ENCODE measurements at regions not wholly inside any gene's neighbourhood (a gene's known extent, or its start where the extent isn't known, plus 50 kb on each side); places are given as distances from the start of the nearest gene placed in this dataset.

GRCh38 chr20:37598575-37599342 lies 71.1 kb upstream of the BLCAP start:
- Histone ChIP-seq H3K27ac (no peak overlapping the region), H3K4me3 (no peak overlapping the region), H3K27me3 (no peaks in the 10 kb centered on the region), H3K4me1 (ENCODE audit: low read depth) (peaks cover 5% of the 10 kb centered on the region), H3K9me3 (ENCODE audit: low read depth) (no peaks in the 10 kb centered on the region), H3K36me3 (no peaks in the 10 kb centered on the region)
- DNase-seq (ENCODE audit: low read depth in 1 of 2, low spot score in 1 of 2) = no peak
- no peak for TF ChIP-seq CTCF (IDR thresholded peaks at IDR 0.05; ENCODE audit: low read depth, low read length)

GRCh38 chr20:37598100-37598543 lies 70.4 kb upstream of the BLCAP start:
- H3K4me1 ChIP-seq (ENCODE audit: low read depth) = peaks cover 5% of the 10 kb centered on the region
- no peak for TF ChIP-seq CTCF (IDR thresholded peaks at IDR 0.05; ENCODE audit: low read depth, low read length)
- no peaks in the 10 kb centered on the region for H3K9me3 ChIP-seq (ENCODE audit: low read depth)
- no peak overlapping the region for H3K4me3 ChIP-seq
- H3K27me3 ChIP-seq = no peaks in the 10 kb centered on the region
- H3K36me3 ChIP-seq = no peaks in the 10 kb centered on the region
- H3K27ac ChIP-seq = no peak overlapping the region
- peak in 1 of 2 donors; percentile 62 for DNase-seq (ENCODE audit: low read depth in 1 of 2, low spot score in 1 of 2)

- no peak overlapping the region for H3K4me3 ChIP-seq
- H3K27ac ChIP-seq = no peak overlapping the region
- H3K27me3 ChIP-seq = no peaks in the 10 kb centered on the region
- H3K36me3 ChIP-seq = no peaks in the 10 kb centered on the region
- no peak for DNase-seq (ENCODE audit: low read depth in 1 of 2, low spot score in 1 of 2)
- H3K9me3 ChIP-seq (ENCODE audit: low read depth) = no peaks in the 10 kb centered on the region
- TF ChIP-seq CTCF (IDR thresholded peaks at IDR 0.05; ENCODE audit: low read depth, low read length) = no peak
- H3K4me1 ChIP-seq (ENCODE audit: low read depth) = peaks cover 5% of the 10 kb centered on the region
These were observed 69.3 kb upstream of the BLCAP start for GRCh38 chr20:37596890-37597536.

- DNase-seq (ENCODE audit: low read depth in 1 of 2, low spot score in 1 of 2) = no peak
- Histone ChIP-seq H3K36me3 (no peaks in the 10 kb centered on the region), H3K4me1 (ENCODE audit: low read depth) (peaks cover 5% of the 10 kb centered on the region), H3K4me3 (no peak overlapping the region), H3K27me3 (no peaks in the 10 kb centered on the region), H3K27ac (no peak overlapping the region), H3K9me3 (ENCODE audit: low read depth) (no peaks in the 10 kb centered on the region)
- no peak for TF ChIP-seq CTCF (IDR thresholded peaks at IDR 0.05; ENCODE audit: low read depth, low read length)
These were observed 68.5 kb upstream of the BLCAP start for GRCh38 chr20:37596168-37596567.

DNA sequence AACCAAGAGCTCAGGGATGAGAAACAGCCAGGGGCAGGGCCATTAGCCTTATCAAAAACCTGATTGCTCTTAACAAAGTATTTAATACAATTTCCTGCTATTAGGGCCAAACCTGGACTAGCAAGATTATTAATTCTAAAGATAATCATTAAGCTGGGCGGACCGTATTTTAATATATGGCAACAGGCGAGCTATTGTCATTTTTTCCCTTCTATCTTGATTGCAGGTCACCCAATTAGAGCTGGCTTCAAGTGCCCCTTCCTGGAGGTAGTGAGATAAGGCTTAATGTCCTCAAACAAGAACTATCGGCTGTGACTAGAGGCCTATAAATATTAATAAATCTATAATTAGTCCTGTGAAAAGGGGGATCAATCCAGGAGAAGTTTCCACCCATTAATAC lies 66.0 kb upstream of the BLCAP start:
- peaks cover 5% of the 10 kb centered on the region for H3K4me1 ChIP-seq (ENCODE audit: low read depth)
- H3K9me3 ChIP-seq (ENCODE audit: low read depth) = no peaks in the 10 kb centered on the region
- H3K36me3 ChIP-seq = no peaks in the 10 kb centered on the region

More for the DNA sequence above, 66.0 kb upstream of the BLCAP start:
- no peak for TF ChIP-seq CTCF (IDR thresholded peaks at IDR 0.05; ENCODE audit: low read depth, low read length)
- DNase-seq (ENCODE audit: low read depth in 1 of 2, low spot score in 1 of 2) = no peak
- H3K4me3 ChIP-seq = no peak overlapping the region
- no peak overlapping the region for H3K27ac ChIP-seq
- no peaks in the 10 kb centered on the region for H3K27me3 ChIP-seq
